K562 (cell line): ENCODE measurements at regions not wholly inside any gene's neighbourhood (a gene's known extent, or its start where the extent isn't known, plus 50 kb on each side); places are given as distances from the start of the nearest gene placed in this dataset.

Source experiments
- ATAC-seq: fragments of 200-7000 bp; cut with Tn5 transposase; 3 replicates; pipeline ENCODE4 v1.9.1; 2020; ENCODE audit warnings: moderate library complexity
- BruUV-seq: library from RNA; stranded (reverse); fragments of 400-500 nt; replicated peaks from 2 replicates; lab custom pipeline; 2021; lab: Mats Ljungman, UMichigan
- CTCF ChIA-PET: fragments of 300-600 bp; formaldehyde crosslinking; extraction: SDS; loops from one replicate; lab custom pipeline; 2021; ENCODE audit warnings: low intra/inter-chr PET ratio; lab: Yijun Ruan, JAX
- POLR2A ChIA-PET: fragments of 300-600, 350-650 bp; sonication (Branson Sonifier 250); formaldehyde crosslinking; extraction: SDS; loops from one replicate; lab custom pipeline; 2021; ENCODE audit warnings: antibody characterized with exemption, inconsistent platforms; lab: Yijun Ruan, JAX
- DNase-seq, 4 experiments: peaks; one replicate each; pipeline versions ENCODE4 v3.0.0 to v3.0.0-alpha.2; 2011 to 2018; ENCODE audit warnings: low spot score in 3 of 4, mixed read lengths in 3 of 4; ENCODE audit errors: extremely low read depth in 1 of 4
- FAIRE-seq: peaks from 2 replicates; lab custom pipeline; 2011; peaks lifted over from hg19 to GRCh38; lab: Jason Lieb, UNC
- H2AFZ ChIP-seq: 2 replicates; pipeline ENCODE4 v1.6.0; 2011; ENCODE audit warnings: low read depth, low read length, control low read depth, inconsistent platforms
- H3K27ac ChIP-seq: fragments of 200-600 bp; 3 replicates; pipeline ENCODE4 v1.8.0; 2011; ENCODE audit warnings: low read depth, mild to moderate bottlenecking, control low read depth, inconsistent platforms, low read length, moderate library complexity, mixed read lengths; ENCODE audit errors: extremely low read depth
- H3K27me3 ChIP-seq, 2 experiments: fragments of 300-600 bp in 1 of 2; 2 replicates in 1 of 2; 3 replicates in 1 of 2; pipeline versions ENCODE4 v1.6.0 to v1.8.0; 2011; ENCODE audit warnings: inconsistent platforms in 2 of 2, low read length in 2 of 2, mild to moderate bottlenecking in 1 of 2, mixed read lengths in 1 of 2, moderate library complexity in 1 of 2; ENCODE audit not compliant: control insufficient read depth in 2 of 2, insufficient read depth in 2 of 2
- H3K36me3 ChIP-seq: fragments of 300-600 bp; 3 replicates; pipeline ENCODE4 v1.8.0; 2011; ENCODE audit warnings: mild to moderate bottlenecking, low read length, inconsistent platforms; ENCODE audit not compliant: control insufficient read depth, insufficient read depth
- H3K4me1 ChIP-seq, 2 experiments: fragments of 200-600 bp in 1 of 2; replicated peaks in 1 of 2; 2 replicates in 1 of 2; 3 replicates in 1 of 2; pipeline versions ENCODE4 v1.5.1 to v1.8.0; 2011; ENCODE audit warnings: inconsistent platforms in 2 of 2, low read length in 2 of 2, mild to moderate bottlenecking in 1 of 2, mixed read lengths in 1 of 2, moderate library complexity in 1 of 2; ENCODE audit not compliant: control insufficient read depth in 2 of 2, insufficient read depth in 2 of 2
- H3K4me2 ChIP-seq: 2 replicates; pipeline ENCODE4 v1.6.1; 2011; ENCODE audit warnings: low read length, control low read depth, inconsistent platforms, mixed read lengths; ENCODE audit not compliant: insufficient read depth
- H3K4me3 ChIP-seq: fragments of 200-600 bp; sonication (generic), shearing (Covaris generic); 2 replicates; pipeline ENCODE4 v1.5.1; 2016; ENCODE audit warnings: control low read depth, inconsistent platforms
- H3K79me2 ChIP-seq: fragments of 200-600 bp; 3 replicates; pipeline ENCODE4 v1.8.0; 2011; ENCODE audit warnings: low read length, inconsistent platforms; ENCODE audit not compliant: control insufficient read depth, insufficient read depth
- H3K9ac ChIP-seq, 2 experiments: 2 replicates each; pipeline versions ENCODE4 v1.6.0 to v1.6.1; 2011; ENCODE audit warnings: low read depth in 2 of 2, low read length in 2 of 2, control low read depth in 1 of 2, inconsistent platforms in 1 of 2, mild to moderate bottlenecking in 1 of 2, mixed read lengths in 1 of 2; ENCODE audit not compliant: insufficient read depth in 1 of 2
- H3K9me1 ChIP-seq: one replicate; pipeline ENCODE4 v1.6.0; 2011; ENCODE audit warnings: inconsistent platforms, mild to moderate bottlenecking, low read length, moderate library complexity; ENCODE audit not compliant: control insufficient read depth, insufficient read depth
- H3K9me3 ChIP-seq: replicated peaks from 2 replicates; pipeline ENCODE4 v1.5.1; 2011; ENCODE audit warnings: low read depth, low read length, inconsistent platforms; ENCODE audit not compliant: control insufficient read depth, insufficient read depth
- H4K20me1 ChIP-seq: replicated peaks from 2 replicates; pipeline ENCODE4 v1.6.1; 2011; ENCODE audit warnings: low read length, inconsistent platforms, mixed read lengths; ENCODE audit not compliant: control insufficient read depth, insufficient read depth
- HDAC6 ChIP-seq: IDR thresholded peaks from 2 replicates; pipeline ENCODE4 v1.6.1; 2012; ENCODE audit warnings: low read depth, mild to moderate bottlenecking, control low read depth, inconsistent platforms, low read length, moderate library complexity
- HMGN3 ChIP-seq: IDR thresholded peaks from 2 replicates; pipeline ENCODE4 v1.6.1; 2011; ENCODE audit warnings: borderline replicate concordance, low read depth, mild to moderate bottlenecking, mixed read lengths, low read length; ENCODE audit not compliant: insufficient read length; ENCODE audit errors: extremely low read depth
- LEF1 ChIP-seq: fragments of 450-650 bp; IDR thresholded peaks from 2 replicates; pipeline ENCODE4 v1.6.1; 2016; ENCODE audit warnings: mild to moderate bottlenecking
- NKRF ChIP-seq: fragments of 450-650 bp; IDR thresholded peaks from 2 replicates; pipeline ENCODE4 v1.6.1; 2016; ENCODE audit warnings: borderline replicate concordance
- PURB ChIP-seq: sonication (generic); formaldehyde crosslinking; IDR thresholded peaks from 2 replicates; pipeline ENCODE4 v1.9.0; 2021; ENCODE audit warnings: low read depth, mild to moderate bottlenecking, missing genetic modification reagents
- SMC3 ChIP-seq: conservative IDR thresholded peaks from 2 replicates; pipeline ENCODE4 v1.6.1; 2011; ENCODE audit warnings: low read depth, low read length, improper control_type of control experiment; ENCODE audit not compliant: insufficient read depth
- TFE3 ChIP-seq: fragments of 450-650 bp; formaldehyde crosslinking; IDR thresholded peaks from 2 replicates; pipeline ENCODE4 v1.4.0; 2020; ENCODE audit warnings: mild to moderate bottlenecking, mixed read lengths
- USF1 ChIP-seq: sonication (generic); formaldehyde crosslinking; IDR thresholded peaks from 2 replicates; pipeline ENCODE4 v1.9.0; 2022; ENCODE audit warnings: mild to moderate bottlenecking, missing genetic modification reagents
- ZFP36 ChIP-seq: fragments of 150-350 bp; IDR thresholded peaks from 2 replicates; pipeline ENCODE4 v1.6.1; 2018; ENCODE audit warnings: low read length, low read depth; ENCODE audit not compliant: partially characterized antibody
- ZNF217 ChIP-seq: sonication (generic); formaldehyde crosslinking; IDR thresholded peaks from 2 replicates; pipeline ENCODE4 v1.8.0; 2022; ENCODE audit warnings: mild to moderate bottlenecking, missing genetic modification reagents
- ZNF41 ChIP-seq: fragments of 250-450 bp; sonication (Bioruptor Pico); conservative IDR thresholded peaks from 2 replicates; pipeline ENCODE4 v1.4.0; 2020; ENCODE audit warnings: mild to moderate bottlenecking
- ZNF668 ChIP-seq: fragments of 250-450 bp; sonication (Bioruptor Pico); IDR thresholded peaks from 2 replicates; pipeline ENCODE4 v1.8.0; 2022; ENCODE audit warnings: mild to moderate bottlenecking, inconsistent platforms
- WGBS: fragments of 100-300 bp; shearing (Covaris generic); methylation state at CpG from one replicate; pipeline ENCODE4 v1.1.6; 2016; ENCODE audit warnings: low coverage, mixed read lengths; ENCODE audit not compliant: insufficient coverage; ENCODE audit errors: missing lambda C conversion rate; 5-methylcytosine and 5-hydroxymethylcytosine counted together
- in situ Hi-C: fragments of 300-500 bp; cut with MboI; formaldehyde crosslinking; loops from 4 replicates; pipeline ENCODE4 v1.15.0; 2018; ENCODE audit warnings: inconsistent platforms, mixed read lengths
- intact Hi-C: fragments of 100-400 bp; cut with micrococcal nuclease; formaldehyde crosslinking; loops from 2 replicates; pipeline ENCODE4 v1.14.2; 2022

GRCh38 chr13:33908116-33908515, 90.2 kb downstream of the RFC3 start (continued):
- TF ChIP-seq NKRF (no peak), ZFP36 (no peak), HMGN3 (no peak), ZNF217 (CRISPR knock-in tag) (no peak), ZNF41 (no peak), ZNF668 (no peak), SMC3 (no peak), PURB (no peak), TFE3 (no peak)

GRCh38 chr13:33910255-33910654, 92.3 kb downstream of the RFC3 start:
- BruUV-seq = no TSS peak
- FAIRE-seq (no peak), DNase-seq (no peak)
- no peaks in the 10 kb centered on the region for H3K36me3 ChIP-seq
- no peak for TF ChIP-seq HDAC6
- no peak for TF ChIP-seq LEF1
- TF ChIP-seq USF1 = no peak
- TF ChIP-seq, all 486 proteins: peak for 0
- intact Hi-C loops (no loop called here), in situ Hi-C loops (no loop called here)
- no peak overlapping the region for H3K27ac ChIP-seq
- no peaks in the 10 kb centered on the region for H3K9me3 ChIP-seq
- no peak overlapping the region for H2AFZ ChIP-seq
- no peaks in the 10 kb centered on the region for H3K4me1 ChIP-seq
- no peaks in the 10 kb centered on the region for H3K27me3 ChIP-seq
- H3K4me2 ChIP-seq = no peak overlapping the region
- 0% methylated on average over 1 of the region's 1 CpG for WGBS
- H4K20me1 ChIP-seq = no peaks in the 10 kb centered on the region
- no peaks in the 10 kb centered on the region for H3K9me1 ChIP-seq
- ATAC-seq = no peak
- H3K79me2 ChIP-seq = no peaks in the 10 kb centered on the region
- POLR2A ChIA-PET = no interaction called here
- H3K9ac ChIP-seq = no peak overlapping the region
- CTCF ChIA-PET = no interaction called here
- no peak overlapping the region for H3K4me3 ChIP-seq
